Limb (tissue), 2 donors: ENCODE measurements at regions not wholly inside any gene's neighbourhood (a gene's known extent, or its start where the extent isn't known, plus 50 kb on each side); places are given as distances from the start of the nearest gene placed in this dataset.
"Not testable (repeated sequence)": the region's sequence is repeated elsewhere in the genome, so short reads cannot be mapped to it uniquely, and the experiment has no call there.

Source experiments
- DNase-seq, 2 donors: peaks; one replicate each; pipeline ENCODE4 v3.0.0-alpha.2; 2016; ENCODE audit errors: extremely low spot score in 2 of 2

- DNase-seq, result no peak
Measured at GRCh38 chr5:117333011-117333410, 758.4 kb upstream of the SEMA6A start.

GRCh38 chr5:117332341-117332740 is 757.7 kb upstream of the SEMA6A start:
- DNase-seq, result no peak

- no peak for DNase-seq
Measured at GRCh38 chr5:117327511-117327910, 752.9 kb upstream of the SEMA6A start.

- no peak for DNase-seq
Measured at GRCh38 chr5:117326997-117327396, 752.4 kb upstream of the SEMA6A start.

- DNase-seq, result no peak
Measured at GRCh38 chr5:117318528-117318927, 743.9 kb upstream of the SEMA6A start.

GRCh38 chr5:117315170-117315569 is 740.5 kb upstream of the SEMA6A start:
- no peak for DNase-seq

GRCh38 chr5:117304512-117305107 is 730.0 kb upstream of the SEMA6A start:
- DNase-seq, result not testable (repeated sequence)

GRCh38 chr5:117302949-117303348 is 728.3 kb upstream of the SEMA6A start:
- no peak for DNase-seq

GRCh38 chr5:117302473-117302872 is 727.9 kb upstream of the SEMA6A start:
- DNase-seq, result no peak

- no peak for DNase-seq
Measured at GRCh38 chr5:117299936-117300328, 725.3 kb upstream of the SEMA6A start.

- DNase-seq, result no peak
Measured at GRCh38 chr5:117299224-117299935, 724.8 kb upstream of the SEMA6A start.

- no peak for DNase-seq
Measured at GRCh38 chr5:117296872-117297271, 722.2 kb upstream of the SEMA6A start.

- no peak for DNase-seq
Measured at GRCh38 chr5:117295941-117296340, 721.3 kb upstream of the SEMA6A start.

- no peak for DNase-seq
Measured at GRCh38 chr5:117286813-117287212, 712.2 kb upstream of the SEMA6A start.

GRCh38 chr5:117271656-117272055 is 697.0 kb upstream of the SEMA6A start:
- no peak for DNase-seq

- no peak for DNase-seq
Measured at GRCh38 chr5:117266280-117266679, 691.7 kb upstream of the SEMA6A start.

- peak in 1 of 2 donors; percentile 19 for DNase-seq
Measured at GRCh38 chr5:117263231-117263630, 688.6 kb upstream of the SEMA6A start.

- peak in 1 of 2 donors; percentile 62 for DNase-seq
Measured at GRCh38 chr5:117262572-117263131, 688.0 kb upstream of the SEMA6A start.

GRCh38 chr5:117261948-117262571 is 687.4 kb upstream of the SEMA6A start:
- DNase-seq, result no peak

- peak in 1 of 2 donors; percentile 13 for DNase-seq
Measured at GRCh38 chr5:117255211-117256027, 680.8 kb upstream of the SEMA6A start.

- DNase-seq, result no peak
Measured at GRCh38 chr5:117252566-117252965, 677.9 kb upstream of the SEMA6A start.
